GM23248 (cell line): ENCODE measurements at regions not wholly inside any gene's neighbourhood (a gene's known extent, or its start where the extent isn't known, plus 50 kb on each side); places are given as distances from the start of the nearest gene placed in this dataset.
A peak's percentile ranks its signal among the peaks of the same experiment; 100 is the strongest.

Source experiments
- DNase-seq: peaks from one replicate; pipeline ENCODE4 v3.0.0-alpha.2; 2015
- H2AFZ ChIP-seq: fragments of 200-600 bp; sonication (generic); 2 replicates; pipeline ENCODE4 v1.6.1; 2016; ENCODE audit warnings: antibody characterized with exemption
- H3F3A ChIP-seq: fragments of 200-600 bp; sonication (generic); 2 replicates; pipeline ENCODE4 v1.6.1; 2016; ENCODE audit warnings: mild to moderate bottlenecking, antibody characterized with exemption, mixed run types; ENCODE audit not compliant: insufficient read depth
- H3K27ac ChIP-seq: fragments of 200-600 bp; sonication (generic); 2 replicates; pipeline ENCODE4 v1.5.1; 2016; ENCODE audit warnings: mild to moderate bottlenecking
- H3K27me3 ChIP-seq: fragments of 200-600 bp; sonication (generic); replicated peaks from 2 replicates; pipeline ENCODE4 v1.6.1; 2016; ENCODE audit warnings: mild to moderate bottlenecking; ENCODE audit not compliant: insufficient read depth
- H3K36me3 ChIP-seq: fragments of 200-600 bp; sonication (generic); 2 replicates; pipeline ENCODE4 v1.6.1; 2016; ENCODE audit warnings: low read depth, mild to moderate bottlenecking
- H3K4me1 ChIP-seq: fragments of 200-600 bp; sonication (generic); 2 replicates; pipeline ENCODE4 v1.6.1; 2016; ENCODE audit warnings: mild to moderate bottlenecking; ENCODE audit not compliant: insufficient read depth
- H3K4me2 ChIP-seq: fragments of 200-600 bp; sonication (generic); one replicate; pipeline ENCODE4 v1.6.1; 2016; ENCODE audit warnings: mild to moderate bottlenecking; ENCODE audit not compliant: unreplicated experiment
- H3K4me3 ChIP-seq: fragments of 200-600 bp; sonication (generic); 2 replicates; pipeline ENCODE4 v1.5.1; 2016; ENCODE audit warnings: mild to moderate bottlenecking
- H3K79me2 ChIP-seq: fragments of 200-600 bp; sonication (generic); 2 replicates; pipeline ENCODE4 v1.6.1; 2016; ENCODE audit warnings: mild to moderate bottlenecking; ENCODE audit not compliant: insufficient read depth
- H3K9ac ChIP-seq: fragments of 200-600 bp; sonication (generic); 2 replicates; pipeline ENCODE4 v1.6.1; 2016; ENCODE audit warnings: mild to moderate bottlenecking
- H3K9me2 ChIP-seq: fragments of 200-600 bp; sonication (generic); 2 replicates; pipeline ENCODE4 v1.6.1; 2016; ENCODE audit warnings: mixed run types, mild to moderate bottlenecking, moderate library complexity; ENCODE audit not compliant: insufficient read depth
- H3K9me3 ChIP-seq: fragments of 200-600 bp; sonication (generic); one replicate; pipeline ENCODE4 v1.6.1; 2017; ENCODE audit warnings: low read depth
- H4K20me1 ChIP-seq: fragments of 200-600 bp; sonication (generic); 2 replicates; pipeline ENCODE4 v1.6.0; 2016; ENCODE audit not compliant: insufficient read depth
- EZH2 ChIP-seq: fragments of 200-600 bp; sonication (generic); IDR thresholded peaks from 2 replicates; pipeline ENCODE4 v1.6.1; 2018; ENCODE audit warnings: antibody characterized with exemption, mild to moderate bottlenecking; ENCODE audit not compliant: insufficient read depth, poor library complexity, severe bottlenecking
- EZH2phosphoT487 ChIP-seq: fragments of 200-600 bp; sonication (generic); IDR thresholded peaks from 2 replicates; pipeline ENCODE4 v1.6.1; 2018; ENCODE audit warnings: antibody characterized with exemption, moderate library complexity, mild to moderate bottlenecking, low read depth; ENCODE audit not compliant: insufficient read depth
- WGBS, 2 experiments: methylation state at CpG; one replicate each; pipeline ENCODE4 v1.1.6; 2015 to 2017; ENCODE audit warnings: low lambda C conversion rate in 2 of 2, low coverage in 1 of 2; ENCODE audit errors: missing lambda C conversion rate in 2 of 2; 5-methylcytosine and 5-hydroxymethylcytosine counted together
- in situ Hi-C: fragments of 300-500 bp; cut with MboI; formaldehyde crosslinking; loops from 2 replicates; pipeline ENCODE4 v1.15.0; 2020

- TF ChIP-seq EZH2phosphoT487 (no peak), EZH2 (no peak)
- Histone ChIP-seq H4K20me1 (no peaks in the 10 kb centered on the region), H3K27ac (no peak overlapping the region), H3K9me2 (no peaks in the 10 kb centered on the region), H3K79me2 (no peaks in the 10 kb centered on the region), H3K4me3 (no peak overlapping the region), H2AFZ (no peak overlapping the region), H3F3A (no peaks in the 10 kb centered on the region), H3K4me1 (no peaks in the 10 kb centered on the region), H3K27me3 (no peaks in the 10 kb centered on the region), H3K4me2 (no peak overlapping the region), H3K9ac (no peak overlapping the region), H3K9me3 (no peaks in the 10 kb centered on the region), H3K36me3 (no peaks in the 10 kb centered on the region)
- 81 to 87% methylated on average over 4 of the region's 4 CpGs for WGBS, 2 experiments
- DNase-seq: no peak
- in situ Hi-C loops: loop anchor here (25.0 kb wide), 1 partner anchor 692 kb away; no protein-coding TSS in a partner anchor
Measured at GRCh38 chr17:71453876-71454422, 666.9 kb upstream of the SOX9 start.

- Histone ChIP-seq H3K4me3 (no peak overlapping the region), H3K4me2 (no peak overlapping the region), H3K9me2 (no peaks in the 10 kb centered on the region), H3K9ac (no peak overlapping the region), H3K79me2 (no peaks in the 10 kb centered on the region), H4K20me1 (no peaks in the 10 kb centered on the region), H3K4me1 (no peaks in the 10 kb centered on the region), H3K36me3 (no peaks in the 10 kb centered on the region), H2AFZ (no peak overlapping the region), H3K27me3 (no peaks in the 10 kb centered on the region), H3K27ac (no peak overlapping the region), H3F3A (no peaks in the 10 kb centered on the region), H3K9me3 (no peaks in the 10 kb centered on the region)
- in situ Hi-C loops: loop anchor here (25.0 kb wide), 1 partner anchor 693 kb away; no protein-coding TSS in a partner anchor
- DNase-seq: no peak
- TF ChIP-seq EZH2phosphoT487 (no peak), EZH2 (no peak)
- WGBS, 2 experiments: 62 to 79% methylated on average over 2 of the region's 2 CpGs
Measured at GRCh38 chr17:71455219-71455618, 665.6 kb upstream of the SOX9 start.

- no peaks in the 10 kb centered on the region for H3K27me3 ChIP-seq
- H3K9ac ChIP-seq: no peak overlapping the region
- H3K9me2 ChIP-seq: no peaks in the 10 kb centered on the region
- H3F3A ChIP-seq: no peaks in the 10 kb centered on the region
- DNase-seq: no peak
- no peak overlapping the region for H3K4me3 ChIP-seq
- 95 to 96% methylated on average over 5 of the region's 5 CpGs for WGBS, 2 experiments
- H4K20me1 ChIP-seq: no peaks in the 10 kb centered on the region
- H3K4me2 ChIP-seq: no peak overlapping the region
- no peaks in the 10 kb centered on the region for H3K36me3 ChIP-seq
- H3K27ac ChIP-seq: no peak overlapping the region
- no peak overlapping the region for H2AFZ ChIP-seq
- TF ChIP-seq EZH2 (no peak), EZH2phosphoT487 (no peak)
- H3K9me3 ChIP-seq: no peaks in the 10 kb centered on the region
- H3K4me1 ChIP-seq: no peaks in the 10 kb centered on the region
- H3K79me2 ChIP-seq: no peaks in the 10 kb centered on the region
- in situ Hi-C loops: loop anchor here (25.0 kb wide), 1 partner anchor 696 kb away; no protein-coding TSS in a partner anchor
Measured at GRCh38 chr17:71458322-71458721, 662.5 kb upstream of the SOX9 start.

- Histone ChIP-seq H3K36me3 (no peaks in the 10 kb centered on the region), H3K4me1 (no peaks in the 10 kb centered on the region), H3K9ac (no peak overlapping the region), H3K9me3 (no peaks in the 10 kb centered on the region), H3K27me3 (no peaks in the 10 kb centered on the region), H3K27ac (no peak overlapping the region), H3K4me3 (no peak overlapping the region), H2AFZ (no peak overlapping the region), H3K9me2 (no peaks in the 10 kb centered on the region), H3K79me2 (no peaks in the 10 kb centered on the region), H3K4me2 (no peak overlapping the region), H4K20me1 (no peaks in the 10 kb centered on the region), H3F3A (no peaks in the 10 kb centered on the region)
- in situ Hi-C loops: loop anchor here (10.0 to 25.0 kb wide), 2 partner anchors 654 to 699 kb away; no protein-coding TSS in a partner anchor
- DNase-seq: peak; percentile 61
- WGBS, 2 experiments: 74 to 77% methylated on average over 4 of the region's 4 CpGs
- TF ChIP-seq EZH2phosphoT487: no peak
- TF ChIP-seq EZH2: no peak
Measured at GRCh38 chr17:71460943-71461342, 659.9 kb upstream of the SOX9 start.
